ENCODE measurements at regions not wholly inside any gene's neighbourhood (a gene's known extent, or its start where the extent isn't known, plus 50 kb on each side); places are given as distances from the start of the nearest gene placed in this dataset.

GRCh38 chr2:5803547-5803946 is 111.4 kb downstream of the SOX11 start:
- no peak for TF ChIP-seq CTCF (IDR thresholded peaks at IDR 0.05)

GRCh38 chr2:5818961-5819600 is 126.9 kb downstream of the SOX11 start:
- no peak for TF ChIP-seq CTCF (IDR thresholded peaks at IDR 0.05)

GRCh38 chr2:5824126-5824525 is 131.9 kb downstream of the SOX11 start:
- TF ChIP-seq CTCF (IDR thresholded peaks at IDR 0.05) = no peak

GRCh38 chr2:5825686-5826085 is 133.5 kb downstream of the SOX11 start:
- no peak for TF ChIP-seq CTCF (IDR thresholded peaks at IDR 0.05)

GRCh38 chr2:5826979-5827655 is 134.9 kb downstream of the SOX11 start:
- no peak for TF ChIP-seq CTCF (IDR thresholded peaks at IDR 0.05)

GRCh38 chr2:5834501-5834900 is 142.3 kb downstream of the SOX11 start:
- no peak for TF ChIP-seq CTCF (IDR thresholded peaks at IDR 0.05)

- no peak for TF ChIP-seq CTCF (IDR thresholded peaks at IDR 0.05)
These were observed 147.4 kb downstream of the SOX11 start for GRCh38 chr2:5839550-5839949.

Measured in LNCAP (cell line).